ENCODE measurements at regions not wholly inside any gene's neighbourhood (a gene's known extent, or its start where the extent isn't known, plus 50 kb on each side); places are given as distances from the start of the nearest gene placed in this dataset.

DNA sequence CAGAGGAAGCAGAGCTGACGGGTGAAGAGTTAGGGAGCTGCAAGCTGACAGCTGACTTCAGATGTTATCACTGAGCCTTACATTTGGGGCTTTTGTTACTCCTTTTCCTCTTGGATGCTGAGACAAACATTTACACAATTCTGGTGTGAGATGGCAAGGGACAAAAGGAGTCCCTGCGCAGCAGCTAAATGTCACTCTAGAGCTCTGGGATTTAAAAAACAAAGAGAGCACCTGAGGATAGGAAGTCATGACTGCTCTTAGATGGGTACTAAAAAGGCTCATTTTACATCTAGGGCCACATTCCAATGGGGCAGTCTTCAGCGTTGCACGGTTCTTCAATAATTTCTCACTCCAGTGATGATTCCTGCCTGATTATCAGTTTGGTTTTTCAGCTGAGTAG is 204.5 kb downstream of the RAB38 start:
- ATAC-seq: peak; percentile 62
- Mint-ChIP-seq H3K27me3 (ENCODE audit: low read depth) (no peaks in the 10 kb centered on the region; the same call in 1 of the 2 replicates), H3K27ac (peak overlapping the region; percentile 58), H3K4me1 (peaks cover 47% of the 10 kb centered on the region), H3K9me3 (no peaks in the 10 kb centered on the region), H3K36me3 (no peaks in the 10 kb centered on the region), H3K4me3 (no peak overlapping the region)
- ChIA-PET CTCF (interaction anchor here (0.9 to 1.7 kb wide), 4 partner anchors 46 to 1031 kb away, joined by 3 to 9 read pairs (median 6); no protein-coding TSS in a partner anchor), POLR2A (no interaction called here)
- no peak for TF ChIP-seq ZNF232 (CRISPR knock-in tag; IDR thresholded peaks at IDR 0.05)
- TF ChIP-seq NFE2L1 (CRISPR knock-in tag; IDR thresholded peaks at IDR 0.05): no peak
- TF ChIP-seq, protein P1, sequence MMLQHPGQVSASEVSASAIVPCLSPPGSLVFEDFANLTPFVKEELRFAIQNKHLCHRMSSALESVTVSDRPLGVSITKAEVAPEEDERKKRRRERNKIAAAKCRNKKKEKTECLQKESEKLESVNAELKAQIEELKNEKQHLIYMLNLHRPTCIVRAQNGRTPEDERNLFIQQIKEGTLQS (CRISPR knock-in tag; conservative IDR thresholded peaks at IDR 0.05): no peak
- TF ChIP-seq NR3C1 (CRISPR knock-in tag; conservative IDR thresholded peaks at IDR 0.05; ENCODE audit: low read depth): no peak
- no peak for TF ChIP-seq ZNF671 (CRISPR knock-in tag; IDR thresholded peaks at IDR 0.05)
- no peak for TF ChIP-seq MXD4 (CRISPR knock-in tag; IDR thresholded peaks at IDR 0.05; ENCODE audit: borderline replicate concordance)
- TF ChIP-seq, protein P2, sequence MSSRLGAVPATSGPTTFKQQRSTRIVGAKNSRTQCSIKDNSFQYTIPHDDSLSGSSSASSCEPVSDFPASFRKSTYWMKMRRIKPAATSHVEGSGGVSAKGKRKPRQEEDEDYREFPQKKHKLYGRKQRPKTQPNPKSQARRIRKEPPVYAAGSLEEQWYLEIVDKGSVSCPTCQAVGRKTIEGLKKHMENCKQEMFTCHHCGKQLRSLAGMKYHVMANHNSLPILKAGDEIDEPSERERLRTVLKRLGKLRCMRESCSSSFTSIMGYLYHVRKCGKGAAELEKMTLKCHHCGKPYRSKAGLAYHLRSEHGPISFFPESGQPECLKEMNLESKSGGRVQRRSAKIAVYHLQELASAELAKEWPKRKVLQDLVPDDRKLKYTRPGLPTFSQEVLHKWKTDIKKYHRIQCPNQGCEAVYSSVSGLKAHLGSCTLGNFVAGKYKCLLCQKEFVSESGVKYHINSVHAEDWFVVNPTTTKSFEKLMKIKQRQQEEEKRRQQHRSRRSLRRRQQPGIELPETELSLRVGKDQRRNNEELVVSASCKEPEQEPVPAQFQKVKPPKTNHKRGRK (CRISPR knock-in tag; IDR thresholded peaks at IDR 0.05; ENCODE audit: borderline replicate concordance): no peak
- TF ChIP-seq, protein P3, sequence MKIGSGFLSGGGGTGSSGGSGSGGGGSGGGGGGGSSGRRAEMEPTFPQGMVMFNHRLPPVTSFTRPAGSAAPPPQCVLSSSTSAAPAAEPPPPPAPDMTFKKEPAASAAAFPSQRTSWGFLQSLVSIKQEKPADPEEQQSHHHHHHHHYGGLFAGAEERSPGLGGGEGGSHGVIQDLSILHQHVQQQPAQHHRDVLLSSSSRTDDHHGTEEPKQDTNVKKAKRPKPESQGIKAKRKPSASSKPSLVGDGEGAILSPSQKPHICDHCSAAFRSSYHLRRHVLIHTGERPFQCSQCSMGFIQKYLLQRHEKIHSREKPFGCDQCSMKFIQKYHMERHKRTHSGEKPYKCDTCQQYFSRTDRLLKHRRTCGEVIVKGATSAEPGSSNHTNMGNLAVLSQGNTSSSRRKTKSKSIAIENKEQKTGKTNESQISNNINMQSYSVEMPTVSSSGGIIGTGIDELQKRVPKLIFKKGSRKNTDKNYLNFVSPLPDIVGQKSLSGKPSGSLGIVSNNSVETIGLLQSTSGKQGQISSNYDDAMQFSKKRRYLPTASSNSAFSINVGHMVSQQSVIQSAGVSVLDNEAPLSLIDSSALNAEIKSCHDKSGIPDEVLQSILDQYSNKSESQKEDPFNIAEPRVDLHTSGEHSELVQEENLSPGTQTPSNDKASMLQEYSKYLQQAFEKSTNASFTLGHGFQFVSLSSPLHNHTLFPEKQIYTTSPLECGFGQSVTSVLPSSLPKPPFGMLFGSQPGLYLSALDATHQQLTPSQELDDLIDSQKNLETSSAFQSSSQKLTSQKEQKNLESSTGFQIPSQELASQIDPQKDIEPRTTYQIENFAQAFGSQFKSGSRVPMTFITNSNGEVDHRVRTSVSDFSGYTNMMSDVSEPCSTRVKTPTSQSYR (CRISPR knock-in tag; IDR thresholded peaks at IDR 0.05): no peak
- TF ChIP-seq ELF4 (CRISPR knock-in tag; IDR thresholded peaks at IDR 0.05; ENCODE audit: low read depth): no peak
- TF ChIP-seq, protein P4, sequence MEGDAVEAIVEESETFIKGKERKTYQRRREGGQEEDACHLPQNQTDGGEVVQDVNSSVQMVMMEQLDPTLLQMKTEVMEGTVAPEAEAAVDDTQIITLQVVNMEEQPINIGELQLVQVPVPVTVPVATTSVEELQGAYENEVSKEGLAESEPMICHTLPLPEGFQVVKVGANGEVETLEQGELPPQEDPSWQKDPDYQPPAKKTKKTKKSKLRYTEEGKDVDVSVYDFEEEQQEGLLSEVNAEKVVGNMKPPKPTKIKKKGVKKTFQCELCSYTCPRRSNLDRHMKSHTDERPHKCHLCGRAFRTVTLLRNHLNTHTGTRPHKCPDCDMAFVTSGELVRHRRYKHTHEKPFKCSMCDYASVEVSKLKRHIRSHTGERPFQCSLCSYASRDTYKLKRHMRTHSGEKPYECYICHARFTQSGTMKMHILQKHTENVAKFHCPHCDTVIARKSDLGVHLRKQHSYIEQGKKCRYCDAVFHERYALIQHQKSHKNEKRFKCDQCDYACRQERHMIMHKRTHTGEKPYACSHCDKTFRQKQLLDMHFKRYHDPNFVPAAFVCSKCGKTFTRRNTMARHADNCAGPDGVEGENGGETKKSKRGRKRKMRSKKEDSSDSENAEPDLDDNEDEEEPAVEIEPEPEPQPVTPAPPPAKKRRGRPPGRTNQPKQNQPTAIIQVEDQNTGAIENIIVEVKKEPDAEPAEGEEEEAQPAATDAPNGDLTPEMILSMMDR (IDR thresholded peaks at IDR 0.05): no peak
- no peak for DNase-seq (ENCODE audit: low spot score)

DNA sequence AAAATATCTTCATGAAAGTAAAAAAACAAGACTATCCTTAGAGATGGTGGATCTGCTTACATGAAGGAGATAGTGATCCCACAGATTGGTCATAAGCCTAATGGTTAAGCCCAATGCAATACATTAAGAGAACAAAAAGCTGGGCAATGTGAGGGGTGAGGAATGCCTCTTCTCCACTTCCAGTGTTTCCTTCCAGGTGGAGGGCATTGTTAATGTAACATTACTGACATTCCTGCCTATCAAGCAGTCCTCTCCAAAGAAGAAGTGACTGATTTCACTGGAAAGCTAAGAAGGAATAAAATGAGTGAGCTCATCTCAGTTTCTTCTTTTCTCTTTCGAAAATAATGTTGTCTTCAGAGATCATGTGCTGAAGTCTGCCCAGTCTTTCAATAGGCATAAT is 207.8 kb downstream of the RAB38 start:
- no peaks in the 10 kb centered on the region for H3K36me3 Mint-ChIP-seq
- DNase-seq (ENCODE audit: low spot score): no peak
- no peaks in the 10 kb centered on the region for H3K9me3 Mint-ChIP-seq
- ChIA-PET POLR2A (no interaction called here), CTCF (interaction anchor here (0.8 to 1.2 kb wide), 5 partner anchors 49 to 245 kb away, joined by 3 to 8 read pairs (median 3); no protein-coding TSS in a partner anchor)
- peak overlapping the region; percentile 30; the same call in 1 of the 2 replicates for H3K27ac Mint-ChIP-seq
- TF ChIP-seq TEAD4 (CRISPR knock-in tag; IDR thresholded peaks at IDR 0.05) (0 out of 2 replicates have a peak, but pooled peaks have one; percentile 28), ETV6 (CRISPR knock-in tag; IDR thresholded peaks at IDR 0.05) (no peak)
- no peak overlapping the region for H3K4me3 Mint-ChIP-seq
- no peaks in the 10 kb centered on the region; the same call in 1 of the 2 replicates for H3K27me3 Mint-ChIP-seq (ENCODE audit: low read depth)
- H3K4me1 Mint-ChIP-seq: peaks cover 39% of the 10 kb centered on the region
- ATAC-seq: peak; percentile 75

DNA sequence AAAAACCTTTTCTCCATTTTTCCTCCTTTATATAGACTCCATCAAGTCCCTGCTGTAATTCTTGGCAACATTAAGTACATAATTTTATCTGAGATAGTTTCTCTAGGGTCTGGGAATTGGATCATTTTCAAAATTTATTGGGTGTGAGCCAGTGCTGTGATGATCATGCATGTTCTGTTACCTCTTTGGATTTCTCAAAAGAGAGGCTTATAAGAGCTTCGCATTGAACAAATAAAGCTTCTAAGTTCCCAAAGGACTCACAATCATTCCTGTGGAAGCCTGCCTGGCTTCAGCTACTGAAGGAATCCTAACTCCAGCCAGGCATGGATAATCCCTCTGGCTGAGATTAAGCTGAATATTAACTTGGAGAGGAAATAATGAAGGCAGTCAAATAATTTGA is 208.5 kb downstream of the RAB38 start:
- ATAC-seq (no peak), DNase-seq (ENCODE audit: low spot score) (no peak)
- Mint-ChIP-seq H3K4me1 (peaks cover 32% of the 10 kb centered on the region), H3K27ac (no peak overlapping the region), H3K27me3 (ENCODE audit: low read depth) (no peaks in the 10 kb centered on the region; the same call in 1 of the 2 replicates), H3K4me3 (no peak overlapping the region), H3K9me3 (no peaks in the 10 kb centered on the region), H3K36me3 (no peaks in the 10 kb centered on the region)
- ChIA-PET POLR2A (no interaction called here), CTCF (interaction anchor here (1.0 to 1.2 kb wide), 4 partner anchors 49 to 244 kb away, joined by 3 to 8 read pairs (median 5); no protein-coding TSS in a partner anchor)
- TF ChIP-seq ZNF317 (CRISPR knock-in tag; IDR thresholded peaks at IDR 0.05; ENCODE audit: borderline replicate concordance, low read depth): no peak
- TF ChIP-seq JAZF1 (CRISPR knock-in tag; IDR thresholded peaks at IDR 0.05): no peak
- TF ChIP-seq ZNF138 (CRISPR knock-in tag; conservative IDR thresholded peaks at IDR 0.05): no peak
- TF ChIP-seq, protein P5, sequence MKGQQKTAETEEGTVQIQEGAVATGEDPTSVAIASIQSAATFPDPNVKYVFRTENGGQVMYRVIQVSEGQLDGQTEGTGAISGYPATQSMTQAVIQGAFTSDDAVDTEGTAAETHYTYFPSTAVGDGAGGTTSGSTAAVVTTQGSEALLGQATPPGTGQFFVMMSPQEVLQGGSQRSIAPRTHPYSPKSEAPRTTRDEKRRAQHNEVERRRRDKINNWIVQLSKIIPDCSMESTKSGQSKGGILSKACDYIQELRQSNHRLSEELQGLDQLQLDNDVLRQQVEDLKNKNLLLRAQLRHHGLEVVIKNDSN (CRISPR knock-in tag; IDR thresholded peaks at IDR 0.05): no peak
- TF ChIP-seq ELF4 (CRISPR knock-in tag; IDR thresholded peaks at IDR 0.05; ENCODE audit: low read depth): no peak
- TF ChIP-seq PRRX2 (CRISPR knock-in tag; IDR thresholded peaks at IDR 0.05): no peak
- TF ChIP-seq SP1 (CRISPR knock-in tag; conservative IDR thresholded peaks at IDR 0.05): no peak
- no peak for TF ChIP-seq SMAD3 (CRISPR knock-in tag; IDR thresholded peaks at IDR 0.05; ENCODE audit: borderline replicate concordance)
- TF ChIP-seq MXD4 (CRISPR knock-in tag; IDR thresholded peaks at IDR 0.05; ENCODE audit: borderline replicate concordance): no peak
- TF ChIP-seq, protein P6, sequence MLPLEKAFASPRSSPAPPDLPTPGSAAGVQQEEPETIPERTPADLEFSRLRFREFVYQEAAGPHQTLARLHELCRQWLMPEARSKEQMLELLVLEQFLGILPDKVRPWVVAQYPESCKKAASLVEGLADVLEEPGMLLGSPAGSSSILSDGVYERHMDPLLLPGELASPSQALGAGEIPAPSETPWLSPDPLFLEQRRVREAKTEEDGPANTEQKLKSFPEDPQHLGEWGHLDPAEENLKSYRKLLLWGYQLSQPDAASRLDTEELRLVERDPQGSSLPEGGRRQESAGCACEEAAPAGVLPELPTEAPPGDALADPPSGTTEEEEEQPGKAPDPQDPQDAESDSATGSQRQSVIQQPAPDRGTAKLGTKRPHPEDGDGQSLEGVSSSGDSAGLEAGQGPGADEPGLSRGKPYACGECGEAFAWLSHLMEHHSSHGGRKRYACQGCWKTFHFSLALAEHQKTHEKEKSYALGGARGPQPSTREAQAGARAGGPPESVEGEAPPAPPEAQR (CRISPR knock-in tag; IDR thresholded peaks at IDR 0.05): no peak
